ENCODE measurements at regions not wholly inside any gene's neighbourhood (a gene's known extent, or its start where the extent isn't known, plus 50 kb on each side); places are given as distances from the start of the nearest gene placed in this dataset.

GRCh38 chr12:24075650-24076049 is 126.2 kb upstream of the SOX5 start:
- no peaks in the 10 kb centered on the region for H3K4me1 ChIP-seq
- H3K4me3 ChIP-seq = no peak overlapping the region
- H3K27me3 ChIP-seq = no peaks in the 10 kb centered on the region
- DNase-seq = no peak
- H3K9me3 ChIP-seq = no peaks in the 10 kb centered on the region
- no peak overlapping the region for H3K27ac ChIP-seq
- intact Hi-C loops (cut with DNase I; ENCODE audit: low total_unique reads) = no loop called here
- TF ChIP-seq CTCF (IDR thresholded peaks at IDR 0.05) = no peak
- H3K36me3 ChIP-seq (ENCODE audit: low read depth, missing control alignments) = no peaks in the 10 kb centered on the region
- 87 to 100% methylated on average over 1 of the region's 1 CpG for WGBS, 2 donors

DNA sequence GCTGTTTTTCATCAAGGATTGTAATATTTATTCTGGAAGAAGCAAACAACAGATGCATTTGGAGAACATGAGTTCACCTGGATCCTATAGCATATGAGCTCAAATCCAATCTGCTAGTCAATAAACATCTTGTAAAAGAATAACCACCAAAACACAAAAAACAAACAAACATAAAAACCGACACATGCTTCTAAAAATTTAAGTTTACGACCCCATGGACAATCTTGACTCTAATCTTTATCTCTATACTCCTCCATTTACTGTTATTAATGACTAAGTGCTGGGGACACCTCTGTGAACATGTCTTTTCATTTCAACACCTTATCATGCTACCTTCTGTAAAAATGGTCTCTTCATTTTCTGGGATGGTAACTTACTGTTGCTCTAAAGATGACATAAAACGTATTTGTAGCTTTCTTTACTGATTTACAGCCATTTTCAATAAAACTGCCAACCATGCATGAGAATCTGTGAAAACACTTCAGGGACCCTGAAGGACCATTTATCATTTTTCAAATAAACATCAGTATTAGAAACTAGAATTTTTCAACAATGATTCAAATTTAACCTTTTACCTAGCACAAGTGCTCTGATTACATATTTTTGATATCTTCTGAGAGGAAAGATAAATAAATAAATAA is 123.8 kb upstream of the SOX5 start:
- H3K27me3 ChIP-seq = no peaks in the 10 kb centered on the region
- H3K4me3 ChIP-seq = no peak overlapping the region
- DNase-seq = no peak
- no peaks in the 10 kb centered on the region for H3K9me3 ChIP-seq
- WGBS, 2 donors = 86 to 89% methylated on average over 3 of the region's 3 CpGs
- TF ChIP-seq CTCF (IDR thresholded peaks at IDR 0.05) (no peak), POLR2A (IDR thresholded peaks at IDR 0.05) (no peak)
- H3K36me3 ChIP-seq (ENCODE audit: low read depth, missing control alignments) = no peaks in the 10 kb centered on the region
- no peak overlapping the region for H3K27ac ChIP-seq
- intact Hi-C loops (cut with DNase I; ENCODE audit: low total_unique reads) = no loop called here
- no peaks in the 10 kb centered on the region for H3K4me1 ChIP-seq

- WGBS, 2 donors = 92 to 94% methylated on average over 1 of the region's 1 CpG
- no peaks in the 10 kb centered on the region for H3K4me1 ChIP-seq
- H3K27me3 ChIP-seq = no peaks in the 10 kb centered on the region
- no peaks in the 10 kb centered on the region for H3K9me3 ChIP-seq
- no peak for DNase-seq
- no peaks in the 10 kb centered on the region for H3K36me3 ChIP-seq (ENCODE audit: low read depth, missing control alignments)
- intact Hi-C loops (cut with DNase I; ENCODE audit: low total_unique reads) = no loop called here
- H3K27ac ChIP-seq = no peak overlapping the region
- TF ChIP-seq CTCF (IDR thresholded peaks at IDR 0.05) (no peak), POLR2A (IDR thresholded peaks at IDR 0.05) (no peak)
- H3K4me3 ChIP-seq = no peak overlapping the region
Observed at GRCh38 chr12:24072302-24072701, 122.8 kb upstream of the SOX5 start.

GRCh38 chr12:24071842-24072241 is 122.4 kb upstream of the SOX5 start:
- no peak overlapping the region for H3K4me3 ChIP-seq
- no peaks in the 10 kb centered on the region for H3K27me3 ChIP-seq
- no peaks in the 10 kb centered on the region for H3K4me1 ChIP-seq
- intact Hi-C loops (cut with DNase I; ENCODE audit: low total_unique reads) = no loop called here
- H3K27ac ChIP-seq = no peak overlapping the region
- no peaks in the 10 kb centered on the region for H3K9me3 ChIP-seq
- WGBS, 2 donors = 90 to 100% methylated on average over 1 of the region's 1 CpG
- DNase-seq = no peak
- H3K36me3 ChIP-seq (ENCODE audit: low read depth, missing control alignments) = no peaks in the 10 kb centered on the region
- no peak for TF ChIP-seq POLR2A (IDR thresholded peaks at IDR 0.05)
- no peak for TF ChIP-seq CTCF (IDR thresholded peaks at IDR 0.05)
